ENCODE measurements at regions not wholly inside any gene's neighbourhood (a gene's known extent, or its start where the extent isn't known, plus 50 kb on each side); places are given as distances from the start of the nearest gene placed in this dataset.
"Not testable (repeated sequence)": the region's sequence is repeated elsewhere in the genome, so short reads cannot be mapped to it uniquely, and the experiment has no call there.

DNA sequence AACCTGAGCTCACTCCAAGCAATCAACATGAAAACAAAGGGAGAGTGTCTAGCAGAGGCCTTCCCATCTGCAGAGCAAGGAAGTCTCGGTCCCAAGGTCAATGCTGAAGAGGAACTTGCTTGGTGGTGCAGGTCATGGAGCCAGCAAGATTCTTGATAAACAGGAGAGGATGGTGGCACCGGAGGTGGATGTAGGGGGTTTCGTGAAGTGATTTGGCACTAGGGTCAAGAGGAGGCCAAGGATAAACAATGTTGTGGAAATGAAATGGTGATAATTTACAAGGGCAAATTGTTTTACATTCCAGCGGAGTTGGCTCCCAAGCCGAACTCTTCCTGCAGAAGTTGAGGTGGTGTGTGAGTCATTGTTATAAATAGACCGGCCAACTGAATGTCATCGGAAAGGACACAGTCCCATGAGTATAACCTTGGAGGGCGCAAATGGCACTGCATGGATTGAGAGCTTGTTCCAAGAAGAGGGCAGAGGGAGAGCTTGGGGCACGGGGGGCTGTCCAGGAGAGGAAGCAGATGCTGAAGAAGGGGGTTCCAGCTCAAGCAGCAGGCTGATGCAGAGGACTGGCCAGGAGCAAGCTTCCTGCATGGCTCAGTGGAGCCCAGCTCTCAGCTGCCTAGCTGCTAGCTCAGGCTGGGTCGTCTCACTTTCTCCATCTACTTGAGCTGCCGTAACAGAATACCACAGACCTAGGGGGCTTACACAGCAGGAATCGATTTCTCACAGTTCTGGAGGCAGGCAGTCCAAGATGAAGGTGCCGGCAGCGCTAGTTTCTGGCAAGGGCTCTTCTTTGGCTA lies 136.6 kb downstream of the COPRS start:
- Histone ChIP-seq H3K9me3 (no peaks in the 10 kb centered on the region), H3K4me3 (no peak overlapping the region), H3K4me1 (ENCODE audit: control insufficient read depth in 1 of 2, low read depth in 2 of 2) (peaks cover 22 to 40% of the 10 kb centered on the region in 2 donors), H3K27me3 (replicated peaks; ENCODE audit: insufficient read depth) (no peaks in the 10 kb centered on the region), H3K36me3 (no peaks in the 10 kb centered on the region), H3K27ac (peak overlapping the region; percentile 61 to 64)
- TF ChIP-seq, protein P1, sequence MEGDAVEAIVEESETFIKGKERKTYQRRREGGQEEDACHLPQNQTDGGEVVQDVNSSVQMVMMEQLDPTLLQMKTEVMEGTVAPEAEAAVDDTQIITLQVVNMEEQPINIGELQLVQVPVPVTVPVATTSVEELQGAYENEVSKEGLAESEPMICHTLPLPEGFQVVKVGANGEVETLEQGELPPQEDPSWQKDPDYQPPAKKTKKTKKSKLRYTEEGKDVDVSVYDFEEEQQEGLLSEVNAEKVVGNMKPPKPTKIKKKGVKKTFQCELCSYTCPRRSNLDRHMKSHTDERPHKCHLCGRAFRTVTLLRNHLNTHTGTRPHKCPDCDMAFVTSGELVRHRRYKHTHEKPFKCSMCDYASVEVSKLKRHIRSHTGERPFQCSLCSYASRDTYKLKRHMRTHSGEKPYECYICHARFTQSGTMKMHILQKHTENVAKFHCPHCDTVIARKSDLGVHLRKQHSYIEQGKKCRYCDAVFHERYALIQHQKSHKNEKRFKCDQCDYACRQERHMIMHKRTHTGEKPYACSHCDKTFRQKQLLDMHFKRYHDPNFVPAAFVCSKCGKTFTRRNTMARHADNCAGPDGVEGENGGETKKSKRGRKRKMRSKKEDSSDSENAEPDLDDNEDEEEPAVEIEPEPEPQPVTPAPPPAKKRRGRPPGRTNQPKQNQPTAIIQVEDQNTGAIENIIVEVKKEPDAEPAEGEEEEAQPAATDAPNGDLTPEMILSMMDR (IDR thresholded peaks at IDR 0.05), result peak; percentile 22
- DNase-seq (ENCODE audit: low spot score) (peak; percentile 19), ATAC-seq (ENCODE audit: insufficient number of reproducible peaks, low FRiP score, low read depth) (peak; percentile 90)

GRCh38 chr17:31721291-31722025 lies 137.6 kb downstream of the COPRS start:
- H3K36me3 ChIP-seq, result no peaks in the 10 kb centered on the region
- DNase-seq (ENCODE audit: low spot score), result no peak
- TF ChIP-seq, protein P1 (IDR thresholded peaks at IDR 0.05), result no peak
- H3K27me3 ChIP-seq (replicated peaks; ENCODE audit: insufficient read depth), result no peaks in the 10 kb centered on the region
- no peak overlapping the region for H3K4me3 ChIP-seq
- no peaks in the 10 kb centered on the region for H3K9me3 ChIP-seq
- peak overlapping the region; percentile 33 to 64 for H3K27ac ChIP-seq
- ATAC-seq (ENCODE audit: insufficient number of reproducible peaks, low FRiP score, low read depth), result no peak
- H3K4me1 ChIP-seq (ENCODE audit: control insufficient read depth in 1 of 2, low read depth in 2 of 2), result peaks cover 22 to 40% of the 10 kb centered on the region in 2 donors

GRCh38 chr17:31717251-31717650 lies 141.8 kb downstream of the COPRS start:
- H3K27me3 ChIP-seq (replicated peaks; ENCODE audit: insufficient read depth); DNase-seq (ENCODE audit: low spot score); H3K9me3 ChIP-seq; ATAC-seq (ENCODE audit: insufficient number of reproducible peaks, low FRiP score, low read depth); H3K4me3 ChIP-seq; H3K27ac ChIP-seq; H3K36me3 ChIP-seq: not testable (repeated sequence)
- peaks cover 10 to 11% of the 10 kb centered on the region in 2 donors for H3K4me1 ChIP-seq (ENCODE audit: control insufficient read depth in 1 of 2, low read depth in 2 of 2)

- TF ChIP-seq, protein P1 (IDR thresholded peaks at IDR 0.05), result no peak
- no peaks in the 10 kb centered on the region for H3K4me1 ChIP-seq (ENCODE audit: control insufficient read depth in 1 of 2, low read depth in 2 of 2)
These were observed 143.6 kb downstream of the COPRS start for GRCh38 chr17:31715446-31715845.

DNA sequence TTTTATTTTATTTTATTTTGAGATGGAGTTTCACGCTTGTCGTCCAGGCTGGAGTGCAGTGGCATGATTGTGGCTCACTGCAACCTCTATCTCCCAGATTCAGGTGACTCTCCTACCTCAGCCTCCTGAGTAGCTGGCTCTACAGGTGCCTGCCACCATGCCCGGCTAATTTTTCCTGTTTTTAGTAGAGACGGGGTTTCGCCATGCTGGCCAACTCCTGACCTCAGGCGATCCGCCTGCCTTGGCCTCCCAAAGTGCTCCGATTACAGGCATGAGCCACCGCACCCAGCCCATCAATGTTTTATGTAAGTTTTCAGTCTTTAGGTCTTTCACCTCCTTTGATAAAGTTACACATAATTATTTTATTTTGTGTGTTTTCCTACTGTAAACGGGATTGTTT lies 154.6 kb downstream of the COPRS start:
- Histone ChIP-seq H3K36me3 (no peaks in the 10 kb centered on the region), H3K27me3 (replicated peaks; ENCODE audit: insufficient read depth) (no peaks in the 10 kb centered on the region), H3K9me3 (no peaks in the 10 kb centered on the region), H3K27ac (no peak overlapping the region), H3K4me1 (ENCODE audit: control insufficient read depth in 1 of 2, low read depth in 2 of 2) (peaks cover 0 to 2% of the 10 kb centered on the region in 2 donors), H3K4me3 (no peak overlapping the region)
- TF ChIP-seq, protein P1 (IDR thresholded peaks at IDR 0.05), result no peak
- ATAC-seq (ENCODE audit: insufficient number of reproducible peaks, low FRiP score, low read depth), result no peak
- no peak for DNase-seq (ENCODE audit: low spot score)

More at GRCh38 chr17:31715446-31715845, 143.6 kb downstream of the COPRS start:
- Histone ChIP-seq H3K36me3 (no peaks in the 10 kb centered on the region), H3K9me3 (no peaks in the 10 kb centered on the region), H3K27me3 (replicated peaks; ENCODE audit: insufficient read depth) (no peaks in the 10 kb centered on the region), H3K27ac (no peak overlapping the region), H3K4me3 (no peak overlapping the region)
- ATAC-seq (ENCODE audit: insufficient number of reproducible peaks, low FRiP score, low read depth) (no peak), DNase-seq (ENCODE audit: low spot score) (no peak)
